ENCODE measurements at regions not wholly inside any gene's neighbourhood (a gene's known extent, or its start where the extent isn't known, plus 50 kb on each side); places are given as distances from the start of the nearest gene placed in this dataset.

DNA sequence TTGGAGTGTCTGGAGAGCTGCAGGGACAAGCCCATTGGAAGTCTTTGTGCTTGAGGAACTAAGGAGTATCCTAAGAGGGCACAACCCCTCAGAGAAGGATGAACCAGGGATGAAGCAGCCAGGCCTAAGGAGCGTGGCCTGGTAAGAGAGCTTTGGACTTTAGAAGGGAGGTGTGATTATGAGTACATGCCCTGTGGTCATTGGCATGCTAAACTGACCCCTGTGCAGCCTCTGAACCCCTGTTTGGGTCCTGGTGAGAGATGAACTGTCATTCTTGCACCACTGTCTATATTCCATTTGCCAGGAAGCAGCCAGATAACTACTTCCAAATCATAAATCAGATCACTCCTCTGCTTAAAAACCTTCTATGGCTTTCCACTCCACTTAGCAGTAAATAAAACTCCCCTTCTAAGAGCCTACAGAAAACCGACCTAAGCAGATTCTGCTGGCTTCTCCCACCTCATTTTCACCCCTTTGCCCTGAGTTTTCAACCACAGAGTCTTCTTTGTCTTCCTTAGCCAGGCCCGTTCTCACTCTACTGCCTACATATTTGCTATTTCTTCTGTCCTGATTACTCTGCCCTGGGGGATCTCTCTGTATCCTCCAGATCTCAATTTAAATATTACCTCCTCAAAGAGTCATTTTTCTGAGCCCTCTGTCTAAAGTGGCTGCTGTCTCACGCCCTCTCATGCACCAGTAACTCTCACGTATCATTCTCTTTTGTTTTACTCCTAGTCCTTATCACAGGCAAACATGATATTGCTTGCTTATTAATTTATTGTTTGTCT, 56.7 kb downstream of the MID1IP1 start:
- H3F3A ChIP-seq (replicated peaks; ENCODE audit: insufficient read depth) = no peaks in the 10 kb centered on the region
- no peaks in the 10 kb centered on the region for H3K79me2 ChIP-seq (ENCODE audit: insufficient read depth)
- no peaks in the 10 kb centered on the region for H4K20me1 ChIP-seq (ENCODE audit: insufficient read depth)
- no peak overlapping the region for H3K27ac ChIP-seq (ENCODE audit: low read depth in 2 of 2, low read length in 1 of 2)
- H3K4me1 ChIP-seq (ENCODE audit: control insufficient read depth in 1 of 2, insufficient read depth in 2 of 2, low read depth in 1 of 2, low read length in 1 of 2) = no peaks in the 10 kb centered on the region
- WGBS (ENCODE audit: low lambda C conversion rate) = 23% methylated on average over 5 of the region's 5 CpGs
- no peak overlapping the region for H2AFZ ChIP-seq (ENCODE audit: low read depth)
- H3K9me3 ChIP-seq = no peaks in the 10 kb centered on the region
- no peaks in the 10 kb centered on the region for H3K27me3 ChIP-seq (ENCODE audit: insufficient read depth)
- no peak overlapping the region for H3K4me3 ChIP-seq (ENCODE audit: low read depth in 2 of 2, low read length in 1 of 2)
- no peak overlapping the region for H3K4me2 ChIP-seq
- POLR2A ChIA-PET = no interaction called here
- CTCF ChIA-PET = no interaction called here
- H3K9ac ChIP-seq = no peak overlapping the region
- no peaks in the 10 kb centered on the region for H3K36me3 ChIP-seq (replicated peaks in 1 of 2; ENCODE audit: control insufficient read depth in 1 of 2, insufficient read depth in 2 of 2, low read length in 1 of 2)
- DNase-seq = no peak
- TF ChIP-seq, protein P1, sequence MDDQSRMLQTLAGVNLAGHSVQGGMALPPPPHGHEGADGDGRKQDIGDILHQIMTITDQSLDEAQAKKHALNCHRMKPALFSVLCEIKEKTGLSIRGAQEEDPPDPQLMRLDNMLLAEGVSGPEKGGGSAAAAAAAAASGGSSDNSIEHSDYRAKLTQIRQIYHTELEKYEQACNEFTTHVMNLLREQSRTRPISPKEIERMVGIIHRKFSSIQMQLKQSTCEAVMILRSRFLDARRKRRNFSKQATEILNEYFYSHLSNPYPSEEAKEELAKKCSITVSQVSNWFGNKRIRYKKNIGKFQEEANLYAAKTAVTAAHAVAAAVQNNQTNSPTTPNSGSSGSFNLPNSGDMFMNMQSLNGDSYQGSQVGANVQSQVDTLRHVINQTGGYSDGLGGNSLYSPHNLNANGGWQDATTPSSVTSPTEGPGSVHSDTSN (IDR thresholded peaks at IDR 0.05) = no peak
- TF ChIP-seq NRF1 (IDR thresholded peaks at IDR 0.05; ENCODE audit: low read depth, low read length) (no peak), RFX5 (IDR thresholded peaks at IDR 0.05; ENCODE audit: low read length) (no peak), TAF1 (IDR thresholded peaks at IDR 0.05; ENCODE audit: borderline replicate concordance, low read depth, low read length) (no peak), FOSL2 (IDR thresholded peaks at IDR 0.05; ENCODE audit: borderline replicate concordance, low read depth) (no peak), SIN3A (IDR thresholded peaks at IDR 0.05; ENCODE audit: borderline replicate concordance, low read depth, low read length) (no peak), JUND (IDR thresholded peaks at IDR 0.05) (no peak), ELF1 (IDR thresholded peaks at IDR 0.05) (no peak), SMC3 (IDR thresholded peaks at IDR 0.05; ENCODE audit: low read depth, low read length) (no peak)
- H3K9me2 ChIP-seq = no peaks in the 10 kb centered on the region

- POLR2A ChIA-PET = no interaction called here
- H4K20me1 ChIP-seq (ENCODE audit: insufficient read depth) = no peaks in the 10 kb centered on the region
- H3K4me1 ChIP-seq (ENCODE audit: control insufficient read depth in 1 of 2, insufficient read depth in 2 of 2, low read depth in 1 of 2, low read length in 1 of 2) = no peaks in the 10 kb centered on the region
- H3K79me2 ChIP-seq (ENCODE audit: insufficient read depth) = no peaks in the 10 kb centered on the region
- no peaks in the 10 kb centered on the region for H3F3A ChIP-seq (replicated peaks; ENCODE audit: insufficient read depth)
- H3K4me2 ChIP-seq = no peak overlapping the region
- H3K36me3 ChIP-seq (replicated peaks in 1 of 2; ENCODE audit: control insufficient read depth in 1 of 2, insufficient read depth in 2 of 2, low read length in 1 of 2) = no peaks in the 10 kb centered on the region
- H2AFZ ChIP-seq (ENCODE audit: low read depth) = no peak overlapping the region
- CTCF ChIA-PET = no interaction called here
- TF ChIP-seq RFX5 (IDR thresholded peaks at IDR 0.05; ENCODE audit: low read length) = no peak
- TF ChIP-seq POLR2AphosphoS5 (IDR thresholded peaks at IDR 0.05; ENCODE audit: low read depth, low read length) = no peak
- TF ChIP-seq ELF1 (IDR thresholded peaks at IDR 0.05) = no peak
- TF ChIP-seq NFIC (IDR thresholded peaks at IDR 0.05; ENCODE audit: borderline replicate concordance) = no peak
- no peaks in the 10 kb centered on the region for H3K9me2 ChIP-seq
- H3K9me3 ChIP-seq = no peaks in the 10 kb centered on the region
- H3K27me3 ChIP-seq (ENCODE audit: insufficient read depth) = no peaks in the 10 kb centered on the region
- no peak for DNase-seq
- no peak overlapping the region for H3K4me3 ChIP-seq (ENCODE audit: low read depth in 2 of 2, low read length in 1 of 2)
- no peak overlapping the region for H3K9ac ChIP-seq
- H3K27ac ChIP-seq (ENCODE audit: low read depth in 2 of 2, low read length in 1 of 2) = no peak overlapping the region
Measured at GRCh38 chrX:38859602-38860001, 58.3 kb downstream of the MID1IP1 start.
